Uterus (tissue), 3 donors: ENCODE measurements at regions not wholly inside any gene's neighbourhood (a gene's known extent, or its start where the extent isn't known, plus 50 kb on each side); places are given as distances from the start of the nearest gene placed in this dataset.
A peak's percentile ranks its signal among the peaks of the same experiment; 100 is the strongest.
"Not testable (repeated sequence)": the region's sequence is repeated elsewhere in the genome, so short reads cannot be mapped to it uniquely, and the experiment has no call there.

Experiments used
- DNase-seq, 2 donors: peaks; one replicate each; pipeline ENCODE4 v3.0.0-alpha.2; 2019 to 2020
- H3K27ac ChIP-seq, 2 donors: fragments of 200-600 bp; sonication (generic); 1 replicate in 1 of 2; 2 replicates in 1 of 2; pipeline ENCODE4 v1.5.1; 2016 to 2018
- H3K27me3 ChIP-seq, 2 donors: fragments of 200-600 bp; sonication (generic); one replicate each; pipeline ENCODE4 v1.5.1; 2018 to 2019; ENCODE audit warnings: control low read depth in 1 of 2
- H3K36me3 ChIP-seq, 2 donors: fragments of 200-600 bp; sonication (generic); one replicate each; pipeline ENCODE4 v1.5.1; 2019; ENCODE audit warnings: control low read depth in 1 of 2
- H3K4me1 ChIP-seq, 2 donors: fragments of 200-600 bp; sonication (generic); one replicate each; pipeline ENCODE4 v1.5.1; 2018 to 2019; ENCODE audit warnings: control low read depth in 1 of 2
- H3K4me3 ChIP-seq, 2 donors: fragments of 200-600 bp; sonication (generic); 1 replicate in 1 of 2; 2 replicates in 1 of 2; pipeline ENCODE4 v1.5.1; 2018 to 2019; ENCODE audit warnings: mild to moderate bottlenecking in 1 of 2
- H3K9me3 ChIP-seq, 2 donors: fragments of 200-600 bp; sonication (generic); one replicate each; pipeline ENCODE4 v1.5.1; 2019; ENCODE audit warnings: control low read depth in 1 of 2
- intact Hi-C: fragments of 100-400 bp; cut with DNase I; formaldehyde crosslinking; loops from one replicate; pipeline ENCODE4 v1.15.1; 2023; ENCODE audit warnings: low total_unique reads
- donor health status: DM: yes; HTN: yes; CAD: no.

GRCh38 chr1:120941066-120941465, 51.5 kb downstream of the PPIAL4A start:
- intact Hi-C loops, DNase-seq, H3K27ac ChIP-seq, H3K36me3 ChIP-seq, H3K27me3 ChIP-seq, H3K9me3 ChIP-seq, H3K4me3 ChIP-seq, H3K4me1 ChIP-seq: not testable (repeated sequence)

- H3K27me3 ChIP-seq, H3K4me1 ChIP-seq, H3K36me3 ChIP-seq, H3K27ac ChIP-seq, intact Hi-C loops, H3K9me3 ChIP-seq, DNase-seq: not testable (repeated sequence)
- peak overlapping the region in 1 of 2 donors; percentile 28 for H3K4me3 ChIP-seq
These were observed 52.3 kb downstream of the PPIAL4A start for GRCh38 chr1:120941836-120942217.

- DNase-seq = peak; percentile 23 to 30
- Histone ChIP-seq H3K27ac (peak overlapping the region in 1 of 2 donors; percentile 61), H3K4me3 (peak overlapping the region; percentile 28 to 34)
- H3K36me3 ChIP-seq, H3K4me1 ChIP-seq, intact Hi-C loops, H3K9me3 ChIP-seq, H3K27me3 ChIP-seq: not testable (repeated sequence)
These were observed 52.8 kb downstream of the PPIAL4A start for GRCh38 chr1:120942218-120942944.

GRCh38 chr1:120942945-120943319, 53.4 kb downstream of the PPIAL4A start:
- H3K4me3 ChIP-seq, DNase-seq, H3K4me1 ChIP-seq, intact Hi-C loops, H3K27me3 ChIP-seq, H3K36me3 ChIP-seq, H3K27ac ChIP-seq, H3K9me3 ChIP-seq: not testable (repeated sequence)

- H3K27me3 ChIP-seq, DNase-seq, H3K27ac ChIP-seq, intact Hi-C loops, H3K4me1 ChIP-seq, H3K4me3 ChIP-seq, H3K36me3 ChIP-seq, H3K9me3 ChIP-seq: not testable (repeated sequence)
These were observed 55.1 kb downstream of the PPIAL4A start for GRCh38 chr1:120944691-120945090.

GRCh38 chr1:120945122-120945521, 55.6 kb downstream of the PPIAL4A start:
- H3K4me3 ChIP-seq, intact Hi-C loops, H3K9me3 ChIP-seq, H3K27ac ChIP-seq, DNase-seq, H3K27me3 ChIP-seq, H3K36me3 ChIP-seq, H3K4me1 ChIP-seq: not testable (repeated sequence)

- H3K27ac ChIP-seq, H3K4me3 ChIP-seq, DNase-seq, H3K9me3 ChIP-seq, H3K27me3 ChIP-seq, intact Hi-C loops, H3K4me1 ChIP-seq, H3K36me3 ChIP-seq: not testable (repeated sequence)
These were observed 57.5 kb downstream of the PPIAL4A start for GRCh38 chr1:120947114-120947513.

- H3K4me1 ChIP-seq, H3K9me3 ChIP-seq, H3K4me3 ChIP-seq, DNase-seq, H3K27ac ChIP-seq, H3K36me3 ChIP-seq, intact Hi-C loops, H3K27me3 ChIP-seq: not testable (repeated sequence)
These were observed 60.2 kb downstream of the PPIAL4A start for GRCh38 chr1:120949724-120950123.

- H3K4me1 ChIP-seq, intact Hi-C loops, H3K36me3 ChIP-seq, DNase-seq, H3K4me3 ChIP-seq, H3K9me3 ChIP-seq, H3K27ac ChIP-seq, H3K27me3 ChIP-seq: not testable (repeated sequence)
These were observed 61.1 kb downstream of the PPIAL4A start for GRCh38 chr1:120950633-120951032.

GRCh38 chr1:120951100-120951499, 61.5 kb downstream of the PPIAL4A start:
- H3K4me1 ChIP-seq, H3K36me3 ChIP-seq, intact Hi-C loops, H3K4me3 ChIP-seq, H3K9me3 ChIP-seq, H3K27ac ChIP-seq, DNase-seq, H3K27me3 ChIP-seq: not testable (repeated sequence)

- H3K9me3 ChIP-seq, H3K27me3 ChIP-seq, H3K4me1 ChIP-seq, intact Hi-C loops, DNase-seq, H3K36me3 ChIP-seq, H3K27ac ChIP-seq, H3K4me3 ChIP-seq: not testable (repeated sequence)
These were observed 62.8 kb downstream of the PPIAL4A start for GRCh38 chr1:120952207-120952870.

GRCh38 chr1:120952871-120953265, 63.3 kb downstream of the PPIAL4A start:
- intact Hi-C loops, H3K9me3 ChIP-seq, H3K4me1 ChIP-seq, H3K27ac ChIP-seq, H3K36me3 ChIP-seq, H3K27me3 ChIP-seq, DNase-seq, H3K4me3 ChIP-seq: not testable (repeated sequence)
